ENCODE measurements at regions not wholly inside any gene's neighbourhood (a gene's known extent, or its start where the extent isn't known, plus 50 kb on each side); places are given as distances from the start of the nearest gene placed in this dataset.

DNA sequence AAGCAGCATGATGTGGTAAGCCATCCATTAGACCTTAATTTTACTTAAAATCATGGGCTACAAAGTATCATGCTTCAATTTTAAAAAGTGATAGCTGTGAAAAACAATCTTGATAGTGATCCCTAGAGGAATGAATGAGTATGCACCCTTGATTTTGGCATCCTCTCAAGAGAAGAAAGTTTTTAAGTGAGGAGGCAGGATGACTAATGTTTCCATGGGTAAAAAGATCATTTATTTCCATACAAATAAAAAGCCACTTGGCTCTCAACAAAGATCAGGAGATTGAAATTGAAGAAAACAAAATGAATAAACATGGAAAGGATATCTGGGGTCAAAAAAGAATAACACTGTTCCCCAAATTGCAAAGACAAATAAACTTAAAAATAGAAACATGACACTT, 305.4 kb downstream of the MEX3B start:
- no peak for TF ChIP-seq POLR2AphosphoS5 (IDR thresholded peaks at IDR 0.05)
- TF ChIP-seq, protein P1, sequence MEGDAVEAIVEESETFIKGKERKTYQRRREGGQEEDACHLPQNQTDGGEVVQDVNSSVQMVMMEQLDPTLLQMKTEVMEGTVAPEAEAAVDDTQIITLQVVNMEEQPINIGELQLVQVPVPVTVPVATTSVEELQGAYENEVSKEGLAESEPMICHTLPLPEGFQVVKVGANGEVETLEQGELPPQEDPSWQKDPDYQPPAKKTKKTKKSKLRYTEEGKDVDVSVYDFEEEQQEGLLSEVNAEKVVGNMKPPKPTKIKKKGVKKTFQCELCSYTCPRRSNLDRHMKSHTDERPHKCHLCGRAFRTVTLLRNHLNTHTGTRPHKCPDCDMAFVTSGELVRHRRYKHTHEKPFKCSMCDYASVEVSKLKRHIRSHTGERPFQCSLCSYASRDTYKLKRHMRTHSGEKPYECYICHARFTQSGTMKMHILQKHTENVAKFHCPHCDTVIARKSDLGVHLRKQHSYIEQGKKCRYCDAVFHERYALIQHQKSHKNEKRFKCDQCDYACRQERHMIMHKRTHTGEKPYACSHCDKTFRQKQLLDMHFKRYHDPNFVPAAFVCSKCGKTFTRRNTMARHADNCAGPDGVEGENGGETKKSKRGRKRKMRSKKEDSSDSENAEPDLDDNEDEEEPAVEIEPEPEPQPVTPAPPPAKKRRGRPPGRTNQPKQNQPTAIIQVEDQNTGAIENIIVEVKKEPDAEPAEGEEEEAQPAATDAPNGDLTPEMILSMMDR (IDR thresholded peaks at IDR 0.05): no peak

All from breast epithelium (tissue), 3 donors.